Progenitor cell of endocrine pancreas (in vitro differentiated cells): ENCODE measurements at regions not wholly inside any gene's neighbourhood (a gene's known extent, or its start where the extent isn't known, plus 50 kb on each side); places are given as distances from the start of the nearest gene placed in this dataset.

Experiments
- DNase-seq: peaks from one replicate; pipeline ENCODE4 v3.0.0; 2021; ENCODE audit warnings: low spot score; ENCODE audit not compliant: unreplicated experiment
- H3K27ac Mint-ChIP-seq: 2 replicates; pipeline ENCODE4 v1.8.0; 2021; ENCODE audit warnings: mild to moderate bottlenecking, moderate library complexity, mixed read lengths
- H3K27me3 Mint-ChIP-seq: 2 replicates; pipeline ENCODE4 v1.8.0; 2021; ENCODE audit warnings: mixed read lengths
- H3K36me3 Mint-ChIP-seq: 2 replicates; pipeline ENCODE4 v1.8.0; 2022; ENCODE audit warnings: mixed read lengths; ENCODE audit not compliant: insufficient read depth
- H3K4me1 Mint-ChIP-seq: 2 replicates; pipeline ENCODE4 v1.8.0; 2021; ENCODE audit warnings: low read depth, mixed read lengths
- H3K4me3 Mint-ChIP-seq: 2 replicates; pipeline ENCODE4 v1.8.0; 2021; ENCODE audit warnings: low read depth, mild to moderate bottlenecking, moderate library complexity, mixed read lengths
- H3K9me3 Mint-ChIP-seq: 2 replicates; pipeline ENCODE4 v1.8.0; 2021; ENCODE audit warnings: low read depth, mixed read lengths
- TF ChIP-seq, protein P1 (sequence below): fragments of 200-600 bp; sonication (generic); IDR thresholded peaks from one replicate; pipeline ENCODE4 v1.5.0; 2021; ENCODE audit warnings: antibody characterized with exemption, mild to moderate bottlenecking; ENCODE audit not compliant: unreplicated experiment

DNA sequence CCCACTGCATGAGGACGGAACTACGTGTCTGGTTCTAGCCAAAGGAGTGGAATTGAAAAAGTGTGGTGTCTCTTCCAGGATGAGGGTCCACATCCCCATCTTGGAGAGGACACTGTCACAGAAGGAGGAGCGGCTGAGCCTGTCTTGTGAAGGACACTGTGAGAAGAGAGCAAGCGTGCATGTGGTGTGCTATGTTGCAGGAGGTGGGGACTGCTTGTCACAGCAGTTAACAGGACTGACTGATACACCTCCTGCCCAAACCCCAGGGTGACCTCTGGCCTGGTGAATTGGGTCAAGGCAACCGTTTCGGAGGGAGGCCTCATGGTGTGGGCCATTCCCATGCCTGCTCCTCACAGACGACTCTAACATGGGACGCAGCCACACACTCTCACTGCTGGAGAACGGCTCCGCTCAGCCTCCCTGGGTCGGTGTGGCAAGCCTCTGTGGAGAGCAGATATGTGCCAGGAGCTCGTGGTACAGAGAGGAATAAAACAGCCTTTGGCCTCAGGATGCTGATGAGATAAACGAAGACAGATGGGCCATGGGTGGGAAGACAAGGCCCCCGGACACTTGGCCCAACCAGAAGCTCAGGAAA is 56.4 kb upstream of the RBFOX3 start:
- H3K4me3 Mint-ChIP-seq: no peak overlapping the region
- H3K27me3 Mint-ChIP-seq: peaks cover 17% of the 10 kb centered on the region
- H3K27ac Mint-ChIP-seq: no peak overlapping the region

DNA sequence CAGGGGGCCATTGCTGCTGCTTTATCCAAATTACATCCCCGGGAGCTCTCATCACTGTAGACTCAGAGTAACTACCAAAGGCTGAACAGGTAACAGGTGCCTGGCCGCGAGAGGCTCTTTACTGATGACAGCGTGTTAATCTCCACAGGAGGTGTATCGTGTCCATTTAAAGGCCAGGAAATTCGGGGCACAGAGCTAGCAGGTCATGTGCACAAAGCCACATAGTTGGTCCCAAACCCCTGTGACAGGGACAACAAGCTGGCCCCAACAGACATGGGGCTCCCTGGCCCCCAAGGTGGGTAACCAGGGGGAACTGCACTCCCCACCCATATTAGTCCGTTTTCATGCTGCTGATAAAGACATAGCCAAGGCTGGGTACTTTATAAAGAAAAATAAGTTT is 55.3 kb upstream of the RBFOX3 start:
- DNase-seq: no peak
- Mint-ChIP-seq H3K27me3 (peaks cover 17% of the 10 kb centered on the region), H3K4me3 (no peak overlapping the region), H3K9me3 (peaks cover 3% of the 10 kb centered on the region), H3K4me1 (peaks cover 22% of the 10 kb centered on the region), H3K36me3 (no peaks in the 10 kb centered on the region), H3K27ac (no peak overlapping the region)
- TF ChIP-seq, protein P1, sequence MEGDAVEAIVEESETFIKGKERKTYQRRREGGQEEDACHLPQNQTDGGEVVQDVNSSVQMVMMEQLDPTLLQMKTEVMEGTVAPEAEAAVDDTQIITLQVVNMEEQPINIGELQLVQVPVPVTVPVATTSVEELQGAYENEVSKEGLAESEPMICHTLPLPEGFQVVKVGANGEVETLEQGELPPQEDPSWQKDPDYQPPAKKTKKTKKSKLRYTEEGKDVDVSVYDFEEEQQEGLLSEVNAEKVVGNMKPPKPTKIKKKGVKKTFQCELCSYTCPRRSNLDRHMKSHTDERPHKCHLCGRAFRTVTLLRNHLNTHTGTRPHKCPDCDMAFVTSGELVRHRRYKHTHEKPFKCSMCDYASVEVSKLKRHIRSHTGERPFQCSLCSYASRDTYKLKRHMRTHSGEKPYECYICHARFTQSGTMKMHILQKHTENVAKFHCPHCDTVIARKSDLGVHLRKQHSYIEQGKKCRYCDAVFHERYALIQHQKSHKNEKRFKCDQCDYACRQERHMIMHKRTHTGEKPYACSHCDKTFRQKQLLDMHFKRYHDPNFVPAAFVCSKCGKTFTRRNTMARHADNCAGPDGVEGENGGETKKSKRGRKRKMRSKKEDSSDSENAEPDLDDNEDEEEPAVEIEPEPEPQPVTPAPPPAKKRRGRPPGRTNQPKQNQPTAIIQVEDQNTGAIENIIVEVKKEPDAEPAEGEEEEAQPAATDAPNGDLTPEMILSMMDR: no peak

More for the DNA sequence above, 56.4 kb upstream of the RBFOX3 start:
- H3K4me1 Mint-ChIP-seq: peaks cover 22% of the 10 kb centered on the region
- H3K9me3 Mint-ChIP-seq: no peaks in the 10 kb centered on the region
- no peak for DNase-seq
- TF ChIP-seq, protein P1: no peak
- peaks cover under 1% of the 10 kb centered on the region for H3K36me3 Mint-ChIP-seq

DNA sequence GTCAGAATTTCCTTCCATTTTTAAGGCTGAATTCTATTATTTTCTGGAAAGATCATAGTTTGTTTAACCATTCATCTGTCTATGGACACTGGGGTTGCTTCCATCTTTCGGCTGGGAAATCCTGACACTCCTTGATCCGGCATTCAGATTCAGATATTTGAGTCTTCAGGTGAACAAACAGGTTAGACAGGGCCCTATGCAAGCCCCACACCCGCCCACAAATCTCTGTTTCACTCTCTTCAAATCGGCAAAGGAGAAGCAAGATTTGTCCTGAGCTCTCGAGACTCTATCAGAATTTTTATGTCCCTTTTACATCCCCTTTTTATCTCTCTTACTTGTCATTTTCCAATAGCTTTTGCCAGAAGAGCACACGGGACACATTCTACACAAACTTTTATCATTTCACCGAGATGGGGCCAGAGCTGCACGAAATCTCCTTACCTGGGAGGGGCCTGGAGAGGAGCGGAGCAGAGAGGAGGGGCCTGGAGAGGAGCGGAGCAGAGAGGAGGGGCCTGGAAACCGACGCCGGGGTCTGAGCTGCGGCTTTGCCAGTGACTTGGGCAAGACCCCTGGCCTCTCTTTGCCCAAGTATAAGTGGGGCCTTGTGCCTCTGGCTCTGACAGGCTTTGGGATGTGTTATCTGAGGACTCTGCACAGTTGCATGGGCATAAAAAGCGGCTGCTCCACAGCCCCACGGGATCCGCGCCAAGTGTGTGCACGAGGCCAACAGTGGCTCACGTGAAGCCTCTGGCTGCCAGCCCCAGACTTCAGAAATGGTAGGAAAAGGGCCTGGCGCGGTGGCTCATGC is 54.3 kb upstream of the RBFOX3 start:
- Mint-ChIP-seq H3K27ac (peak overlapping the region; percentile 87), H3K27me3 (peaks cover 10% of the 10 kb centered on the region), H3K36me3 (no peaks in the 10 kb centered on the region), H3K4me3 (peak overlapping the region; percentile 58), H3K9me3 (peaks cover 3% of the 10 kb centered on the region), H3K4me1 (peaks cover 22% of the 10 kb centered on the region)
- DNase-seq: peak; percentile 7
- TF ChIP-seq, protein P1: no peak

DNA sequence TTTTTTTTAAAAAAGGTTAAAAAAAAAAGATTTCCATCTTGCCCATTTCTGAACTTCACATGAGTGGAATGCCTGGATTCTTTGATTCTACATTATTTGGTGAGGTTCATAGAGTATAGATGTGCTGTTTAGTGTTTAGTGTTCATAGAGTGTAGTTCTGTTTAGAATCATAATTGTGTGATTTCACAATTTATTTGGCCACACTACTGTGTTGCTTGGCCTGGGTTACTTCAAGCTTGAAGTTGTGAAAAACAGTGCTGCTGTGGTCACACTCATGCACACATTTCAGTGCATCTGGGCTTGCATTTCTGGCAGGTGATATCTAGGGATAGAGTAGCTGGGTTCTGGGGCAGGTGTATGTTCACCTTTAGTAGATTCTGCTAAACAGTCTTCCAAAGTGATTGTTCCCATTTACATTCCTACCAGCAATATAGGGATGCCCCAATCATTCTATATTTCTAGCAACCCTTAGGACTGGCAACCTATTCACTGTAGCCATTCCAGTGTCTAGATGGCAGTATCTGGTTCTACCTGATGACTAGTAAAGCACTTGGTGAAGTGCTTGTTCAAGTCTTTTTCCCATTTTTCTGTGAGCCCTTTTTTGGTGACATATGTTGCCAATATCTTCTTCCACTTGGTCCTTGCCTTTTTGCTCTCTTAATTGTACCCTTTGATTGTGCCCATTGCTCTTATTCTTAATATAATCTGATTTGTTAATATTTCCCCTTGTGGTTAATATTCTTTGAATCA is 50.6 kb upstream of the RBFOX3 start:
- no peak overlapping the region for H3K27ac Mint-ChIP-seq
- TF ChIP-seq, protein P1: no peak
- no peak overlapping the region for H3K4me3 Mint-ChIP-seq
- peaks cover 21% of the 10 kb centered on the region for H3K4me1 Mint-ChIP-seq
- no peaks in the 10 kb centered on the region for H3K36me3 Mint-ChIP-seq
- H3K27me3 Mint-ChIP-seq: peaks cover 9% of the 10 kb centered on the region
- no peak for DNase-seq
- peaks cover 3% of the 10 kb centered on the region for H3K9me3 Mint-ChIP-seq
